DMS153 (cell line): ENCODE measurements at regions not wholly inside any gene's neighbourhood (a gene's known extent, or its start where the extent isn't known, plus 50 kb on each side); places are given as distances from the start of the nearest gene placed in this dataset.

Experiments
- DNase-seq: peaks from one replicate; lab custom pipeline; 2025; lab: John Stamatoyannopoulos, UW

GRCh38 chr5:31098811-31099210 lies 94.7 kb upstream of the CDH6 start:
- no peak for DNase-seq

- DNase-seq: no peak
These were observed 95.6 kb upstream of the CDH6 start for GRCh38 chr5:31097851-31098250.

GRCh38 chr5:31096238-31096865 lies 97.1 kb upstream of the CDH6 start:
- DNase-seq: no peak

- no peak for DNase-seq
These were observed 97.7 kb upstream of the CDH6 start for GRCh38 chr5:31095796-31096195.

GRCh38 chr5:31091501-31091900 lies 102.0 kb upstream of the CDH6 start:
- DNase-seq: no peak

- no peak for DNase-seq
These were observed 103.0 kb upstream of the CDH6 start for GRCh38 chr5:31090467-31090866.

- DNase-seq: no peak
These were observed 106.6 kb upstream of the CDH6 start for GRCh38 chr5:31086839-31087415.

- no peak for DNase-seq
These were observed 108.6 kb upstream of the CDH6 start for GRCh38 chr5:31084871-31085270.

- no peak for DNase-seq
These were observed 110.1 kb upstream of the CDH6 start for GRCh38 chr5:31083364-31083763.

GRCh38 chr5:31079668-31080067 lies 113.8 kb upstream of the CDH6 start:
- DNase-seq: no peak

- DNase-seq: no peak
These were observed 114.5 kb upstream of the CDH6 start for GRCh38 chr5:31078956-31079355.

- no peak for DNase-seq
These were observed 117.5 kb upstream of the CDH6 start for GRCh38 chr5:31075981-31076380.

- no peak for DNase-seq
These were observed 125.2 kb upstream of the CDH6 start for GRCh38 chr5:31068287-31068686.

- no peak for DNase-seq
These were observed 126.7 kb upstream of the CDH6 start for GRCh38 chr5:31066655-31067328.

- no peak for DNase-seq
These were observed 129.3 kb upstream of the CDH6 start for GRCh38 chr5:31064215-31064614.

- no peak for DNase-seq
These were observed 130.4 kb upstream of the CDH6 start for GRCh38 chr5:31062902-31063580.

- no peak for DNase-seq
These were observed 133.6 kb upstream of the CDH6 start for GRCh38 chr5:31059889-31060288.

GRCh38 chr5:31054453-31054852 lies 139.0 kb upstream of the CDH6 start:
- no peak for DNase-seq

GRCh38 chr5:31052937-31053658 lies 140.4 kb upstream of the CDH6 start:
- no peak for DNase-seq

GRCh38 chr5:31051316-31051715 lies 142.2 kb upstream of the CDH6 start:
- no peak for DNase-seq

GRCh38 chr5:31049936-31050704 lies 143.4 kb upstream of the CDH6 start:
- no peak for DNase-seq

- DNase-seq: no peak
These were observed 144.0 kb upstream of the CDH6 start for GRCh38 chr5:31049461-31049860.
